ENCODE measurements at regions not wholly inside any gene's neighbourhood (a gene's known extent, or its start where the extent isn't known, plus 50 kb on each side); places are given as distances from the start of the nearest gene placed in this dataset.

DNA sequence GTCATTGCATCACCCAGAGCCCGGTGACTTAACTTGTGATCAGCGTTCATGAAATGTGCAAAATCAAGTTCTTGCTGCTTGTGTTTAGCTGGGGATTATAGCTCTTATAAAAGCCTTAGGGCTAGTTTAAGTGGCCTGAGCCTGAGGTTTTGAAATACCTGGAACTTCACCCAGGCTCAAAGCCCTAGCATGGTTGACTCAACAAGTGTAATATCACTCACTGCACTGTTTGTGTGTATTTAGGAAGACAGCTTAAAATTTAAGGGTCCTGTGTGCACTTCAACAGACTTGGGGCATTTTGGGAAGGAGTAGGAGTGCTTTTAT lies 489.5 kb downstream of the GATA3 start:
- no peak for TF ChIP-seq YY1 (IDR thresholded peaks at IDR 0.05; ENCODE audit: low read depth)
- TF ChIP-seq, protein P1, sequence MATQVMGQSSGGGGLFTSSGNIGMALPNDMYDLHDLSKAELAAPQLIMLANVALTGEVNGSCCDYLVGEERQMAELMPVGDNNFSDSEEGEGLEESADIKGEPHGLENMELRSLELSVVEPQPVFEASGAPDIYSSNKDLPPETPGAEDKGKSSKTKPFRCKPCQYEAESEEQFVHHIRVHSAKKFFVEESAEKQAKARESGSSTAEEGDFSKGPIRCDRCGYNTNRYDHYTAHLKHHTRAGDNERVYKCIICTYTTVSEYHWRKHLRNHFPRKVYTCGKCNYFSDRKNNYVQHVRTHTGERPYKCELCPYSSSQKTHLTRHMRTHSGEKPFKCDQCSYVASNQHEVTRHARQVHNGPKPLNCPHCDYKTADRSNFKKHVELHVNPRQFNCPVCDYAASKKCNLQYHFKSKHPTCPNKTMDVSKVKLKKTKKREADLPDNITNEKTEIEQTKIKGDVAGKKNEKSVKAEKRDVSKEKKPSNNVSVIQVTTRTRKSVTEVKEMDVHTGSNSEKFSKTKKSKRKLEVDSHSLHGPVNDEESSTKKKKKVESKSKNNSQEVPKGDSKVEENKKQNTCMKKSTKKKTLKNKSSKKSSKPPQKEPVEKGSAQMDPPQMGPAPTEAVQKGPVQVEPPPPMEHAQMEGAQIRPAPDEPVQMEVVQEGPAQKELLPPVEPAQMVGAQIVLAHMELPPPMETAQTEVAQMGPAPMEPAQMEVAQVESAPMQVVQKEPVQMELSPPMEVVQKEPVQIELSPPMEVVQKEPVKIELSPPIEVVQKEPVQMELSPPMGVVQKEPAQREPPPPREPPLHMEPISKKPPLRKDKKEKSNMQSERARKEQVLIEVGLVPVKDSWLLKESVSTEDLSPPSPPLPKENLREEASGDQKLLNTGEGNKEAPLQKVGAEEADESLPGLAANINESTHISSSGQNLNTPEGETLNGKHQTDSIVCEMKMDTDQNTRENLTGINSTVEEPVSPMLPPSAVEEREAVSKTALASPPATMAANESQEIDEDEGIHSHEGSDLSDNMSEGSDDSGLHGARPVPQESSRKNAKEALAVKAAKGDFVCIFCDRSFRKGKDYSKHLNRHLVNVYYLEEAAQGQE (IDR thresholded peaks at IDR 0.05; ENCODE audit: low read depth): no peak
- TF ChIP-seq CEBPB (IDR thresholded peaks at IDR 0.05): no peak
- no peak for TF ChIP-seq EP300 (IDR thresholded peaks at IDR 0.05; ENCODE audit: borderline replicate concordance)
- no peak for TF ChIP-seq RAD21 (IDR thresholded peaks at IDR 0.05; ENCODE audit: low read depth)
- TF ChIP-seq TAF1 (IDR thresholded peaks at IDR 0.05; ENCODE audit: low read depth): no peak
- TF ChIP-seq NFIC (IDR thresholded peaks at IDR 0.05): no peak
